NAMALWA (cell line): ENCODE measurements at regions not wholly inside any gene's neighbourhood (a gene's known extent, or its start where the extent isn't known, plus 50 kb on each side); places are given as distances from the start of the nearest gene placed in this dataset.
A peak's percentile ranks its signal among the peaks of the same experiment; 100 is the strongest.
"Not testable (repeated sequence)": the region's sequence is repeated elsewhere in the genome, so short reads cannot be mapped to it uniquely, and the experiment has no call there.

Source experiments
- DNase-seq: peaks from one replicate; pipeline ENCODE4 v3.0.0-alpha.2; 2015; ENCODE audit warnings: low spot score

DNA sequence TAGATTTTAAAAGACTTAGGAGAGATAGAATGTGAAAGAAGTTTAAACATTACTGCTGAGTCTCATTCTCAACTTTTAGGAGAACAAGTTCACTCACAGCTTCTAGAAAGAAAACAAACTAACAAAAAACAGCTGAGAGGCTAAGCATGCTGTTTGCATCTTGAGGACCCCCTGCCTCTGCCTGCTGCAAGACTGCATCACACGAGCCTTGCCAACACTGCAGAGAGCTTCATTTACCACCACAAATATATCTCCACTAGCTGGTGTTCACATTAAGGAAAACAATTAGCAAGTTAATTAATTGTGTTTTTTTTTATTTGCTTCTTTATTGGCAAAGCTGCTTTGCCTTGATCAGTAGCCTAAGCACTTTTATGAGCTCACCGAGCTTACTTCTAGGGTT is 336.6 kb upstream of the KIAA1217 start:
- no peak for DNase-seq

DNA sequence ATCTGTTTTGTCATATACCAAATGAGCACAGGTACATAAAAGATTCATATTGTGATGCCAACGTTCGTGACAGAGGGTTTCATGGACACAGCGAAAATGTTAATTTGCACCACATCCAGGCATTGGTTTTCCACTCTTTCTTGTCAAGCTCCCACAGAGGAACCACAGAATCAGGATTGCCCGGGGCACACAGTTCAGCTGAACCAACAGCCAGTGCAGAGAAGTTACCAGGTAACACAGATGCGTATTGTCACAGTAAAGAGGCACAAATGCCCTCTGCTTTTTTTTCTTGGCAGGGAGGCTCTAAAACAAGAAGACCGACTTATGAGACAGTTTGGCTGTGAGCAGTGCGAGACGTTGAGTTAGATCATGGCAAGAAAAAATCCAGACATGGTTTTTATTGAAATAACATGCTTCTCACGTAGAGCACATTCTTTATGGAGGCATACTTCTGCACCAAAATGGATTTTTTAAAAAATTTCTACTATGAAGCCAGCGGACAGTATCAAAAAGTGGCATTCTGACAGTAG is 331.1 kb upstream of the KIAA1217 start:
- no peak for DNase-seq

DNA sequence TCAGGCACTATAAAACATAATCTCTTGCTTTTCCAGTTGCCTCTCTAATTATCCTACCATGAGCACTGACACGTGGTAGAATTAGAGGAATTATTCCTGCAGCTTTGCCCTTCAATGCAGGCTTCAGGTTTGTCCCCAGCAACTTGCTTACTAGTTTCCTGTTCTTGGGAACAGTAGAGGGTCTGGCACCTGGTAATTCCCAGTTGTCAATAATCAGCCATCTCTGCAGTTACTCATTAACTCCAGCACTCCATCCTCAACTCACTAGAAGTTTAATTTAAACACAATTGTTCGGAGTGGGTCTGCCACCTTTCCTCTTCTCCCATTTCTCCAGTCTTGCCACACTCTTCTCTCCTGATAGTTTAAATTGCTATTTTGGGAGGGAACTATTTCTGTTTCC is 324.3 kb upstream of the KIAA1217 start:
- no peak for DNase-seq

DNA sequence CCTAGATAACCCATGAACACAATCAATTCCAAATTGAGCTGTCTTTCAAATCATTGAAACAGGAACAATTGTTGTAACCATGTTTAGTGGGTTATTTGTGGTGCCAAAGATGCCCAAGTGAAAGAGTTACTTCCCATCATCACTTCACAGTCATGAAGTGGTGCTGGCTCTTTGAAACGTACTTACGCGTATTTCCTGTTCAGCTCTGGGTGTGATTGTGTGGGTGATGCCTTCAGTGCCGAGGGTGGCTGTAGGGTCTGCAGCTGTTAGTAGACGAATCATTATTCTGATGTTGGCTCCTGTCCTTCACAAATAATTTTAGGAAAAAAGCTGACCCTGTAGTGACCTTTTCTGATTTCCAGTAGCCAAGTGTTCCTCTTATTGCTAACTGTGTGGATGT is 323.1 kb upstream of the KIAA1217 start:
- DNase-seq: no peak

GRCh38 chr10:23886355-23886754 is 322.6 kb upstream of the KIAA1217 start:
- DNase-seq: peak; percentile 7

DNA sequence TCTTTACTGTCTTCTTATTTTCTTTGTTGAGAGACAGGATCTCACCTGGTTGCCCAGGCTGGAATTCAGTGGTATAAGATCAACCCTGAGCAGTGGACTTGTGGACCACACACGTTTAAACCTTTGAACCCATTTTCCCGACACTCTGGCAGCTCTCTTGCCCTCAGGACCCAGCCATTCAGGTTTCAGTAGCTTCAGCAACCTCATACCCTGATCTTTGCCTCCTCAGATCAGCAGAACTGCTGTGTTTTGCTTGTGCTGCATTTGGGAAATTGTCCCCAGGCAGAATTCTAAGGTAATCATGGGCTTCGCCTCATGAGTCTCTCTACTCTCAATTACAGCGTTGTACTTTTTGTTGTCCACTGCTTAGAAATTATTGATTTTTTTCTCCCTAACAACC is 317.6 kb upstream of the KIAA1217 start:
- DNase-seq: no peak

DNA sequence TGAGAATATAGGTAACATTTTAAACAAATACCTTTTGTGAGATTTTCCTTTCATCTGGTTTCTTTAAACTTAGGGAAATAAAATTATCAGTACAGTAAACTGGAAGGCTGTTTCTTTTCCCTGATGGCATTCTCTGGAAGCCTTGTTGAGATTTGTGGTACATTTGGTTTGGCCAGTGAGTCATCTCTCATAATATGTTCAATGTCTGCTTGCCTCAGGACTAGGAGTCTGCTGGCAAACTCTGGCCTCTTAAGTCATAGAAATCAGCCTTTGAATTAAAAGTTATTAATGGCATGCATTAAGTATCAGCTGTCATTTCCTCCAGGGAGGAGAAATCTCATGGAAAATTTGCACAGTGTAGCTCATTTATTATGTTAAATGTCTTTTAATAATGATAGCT is 316.6 kb upstream of the KIAA1217 start:
- no peak for DNase-seq

DNA sequence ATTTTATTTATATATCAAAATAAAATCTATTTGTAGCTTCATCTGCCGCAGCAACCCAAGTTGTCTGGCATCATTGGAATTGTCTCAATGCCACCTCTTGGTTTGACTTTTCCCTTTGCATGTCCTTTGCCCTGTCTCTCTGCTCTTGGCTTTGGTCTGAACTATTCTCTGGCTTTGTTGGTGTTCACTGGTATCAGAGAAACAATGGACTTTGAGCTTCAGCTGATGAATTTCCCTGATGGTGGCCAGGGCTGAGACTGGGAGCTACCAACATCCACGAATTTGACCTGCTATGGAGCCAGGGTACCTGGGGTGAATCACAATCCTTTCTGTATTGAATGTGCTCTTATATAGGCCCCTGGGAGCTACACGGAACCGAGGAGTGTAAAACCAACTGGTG is 311.7 kb upstream of the KIAA1217 start:
- DNase-seq: no peak

- DNase-seq: no peak
Measured at GRCh38 chr10:23897861-23898260, 311.1 kb upstream of the KIAA1217 start.

DNA sequence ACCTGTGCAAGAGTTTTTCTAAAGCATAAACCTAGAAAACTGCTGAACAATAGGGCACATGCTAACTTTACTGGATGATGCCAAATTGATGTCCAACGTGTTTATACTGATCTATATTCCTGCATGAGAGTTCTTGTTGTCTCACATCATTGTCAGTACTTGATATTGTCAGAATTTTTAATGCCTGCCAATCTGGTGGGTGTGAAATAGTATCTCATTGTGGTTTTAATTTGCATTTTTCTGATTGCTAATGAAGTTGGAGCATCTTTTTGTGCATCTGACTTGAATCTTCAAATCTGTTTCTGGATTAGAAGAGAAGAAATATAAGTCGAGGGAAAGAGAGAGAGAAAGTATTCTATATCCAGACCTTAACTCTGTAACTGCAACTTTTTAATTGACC is 309.8 kb upstream of the KIAA1217 start:
- no peak for DNase-seq

DNA sequence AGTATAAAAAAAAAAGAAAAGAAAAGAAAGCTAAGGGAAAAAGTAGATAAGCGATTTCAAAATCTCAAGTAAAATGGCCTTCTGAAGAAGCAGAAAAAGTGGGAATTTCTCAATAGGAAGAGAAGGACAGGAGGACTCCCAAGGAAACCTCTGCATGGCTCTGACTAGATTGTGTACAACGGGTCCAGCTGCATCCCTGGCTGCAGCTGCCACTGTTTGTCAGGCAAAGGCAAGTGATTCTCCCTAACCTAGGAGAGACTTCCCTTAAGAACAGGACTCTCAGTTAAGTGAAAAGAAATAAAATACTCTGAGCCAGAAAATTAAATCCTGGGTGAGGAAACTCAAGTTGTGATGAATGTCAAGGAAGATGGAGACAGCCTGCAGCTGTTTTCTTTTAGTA is 298.6 kb upstream of the KIAA1217 start:
- no peak for DNase-seq

DNA sequence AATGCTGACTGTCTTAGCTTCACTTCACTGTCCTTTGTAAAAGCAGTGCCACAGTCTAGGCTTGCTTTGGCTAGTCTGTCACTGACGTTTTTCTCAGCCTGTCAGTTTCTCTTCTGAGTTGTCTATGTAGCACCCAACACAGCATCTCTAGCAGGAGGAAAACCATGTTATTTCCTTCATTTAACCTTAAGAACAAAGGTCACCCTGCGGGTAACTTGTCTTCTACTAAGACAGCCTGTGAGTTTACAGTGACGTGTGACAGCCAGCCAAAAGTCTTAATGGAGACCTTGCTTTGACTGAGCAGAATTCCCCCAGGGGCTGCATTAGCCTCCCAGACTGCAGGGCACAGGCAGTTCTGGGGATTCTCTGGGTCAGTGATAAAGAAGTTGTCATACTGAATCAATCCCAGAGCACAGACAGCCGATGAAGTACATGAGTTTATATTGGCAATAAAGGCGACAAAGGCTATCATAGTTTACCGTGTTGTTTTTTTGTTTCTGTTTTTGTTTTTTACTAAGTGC is 296.0 kb upstream of the KIAA1217 start:
- no peak for DNase-seq

GRCh38 chr10:23914641-23915040 is 294.3 kb upstream of the KIAA1217 start:
- no peak for DNase-seq

DNA sequence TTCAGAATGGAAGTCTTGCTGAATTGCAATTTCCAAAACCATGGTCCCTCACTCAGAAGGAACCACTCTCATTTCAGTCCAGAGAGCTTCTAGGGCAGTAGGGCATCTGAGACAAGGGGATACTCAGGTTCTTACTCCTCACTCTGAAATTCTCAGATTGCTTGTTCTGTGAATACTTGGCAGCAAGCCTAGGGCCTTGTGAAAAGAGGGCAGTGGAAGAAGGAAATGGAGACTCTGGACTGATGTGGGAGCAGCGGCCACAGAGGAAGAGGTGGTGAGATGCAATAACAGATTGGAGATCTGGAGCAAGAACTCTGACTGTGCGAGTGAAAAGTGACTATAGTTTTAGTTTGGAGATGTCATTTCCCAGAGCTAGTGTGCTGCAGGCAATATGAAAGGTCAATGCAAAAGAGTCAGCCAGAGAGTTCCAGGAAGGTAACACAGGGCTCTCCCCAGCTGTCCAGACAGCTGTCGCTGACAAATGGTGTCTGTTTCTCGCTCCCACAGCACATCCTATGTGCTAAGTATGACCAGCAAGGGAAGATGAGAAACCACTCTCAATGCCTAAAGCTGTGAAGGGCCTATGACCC is 291.6 kb upstream of the KIAA1217 start:
- no peak for DNase-seq

GRCh38 chr10:23918090-23918723 is 290.7 kb upstream of the KIAA1217 start:
- DNase-seq: no peak

DNA sequence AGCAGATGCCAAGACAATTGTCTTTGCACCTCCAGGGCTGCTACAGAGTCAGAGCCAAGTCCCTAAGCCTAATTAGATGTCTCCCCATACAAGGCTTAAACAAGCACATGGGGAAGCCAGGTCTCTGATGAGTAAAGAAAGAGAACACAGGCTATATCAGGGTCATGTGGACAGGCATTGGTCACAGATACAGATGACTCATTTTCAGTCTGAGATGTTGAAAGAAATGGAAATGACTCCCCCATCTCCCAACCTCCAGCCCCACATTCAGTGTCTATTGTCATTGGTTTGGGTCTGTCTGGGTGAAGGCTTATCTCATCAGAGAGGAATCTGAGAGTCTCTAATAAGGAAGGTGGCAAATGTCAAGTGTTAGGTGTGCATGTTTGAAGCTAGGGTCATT is 290.1 kb upstream of the KIAA1217 start:
- DNase-seq: no peak

DNA sequence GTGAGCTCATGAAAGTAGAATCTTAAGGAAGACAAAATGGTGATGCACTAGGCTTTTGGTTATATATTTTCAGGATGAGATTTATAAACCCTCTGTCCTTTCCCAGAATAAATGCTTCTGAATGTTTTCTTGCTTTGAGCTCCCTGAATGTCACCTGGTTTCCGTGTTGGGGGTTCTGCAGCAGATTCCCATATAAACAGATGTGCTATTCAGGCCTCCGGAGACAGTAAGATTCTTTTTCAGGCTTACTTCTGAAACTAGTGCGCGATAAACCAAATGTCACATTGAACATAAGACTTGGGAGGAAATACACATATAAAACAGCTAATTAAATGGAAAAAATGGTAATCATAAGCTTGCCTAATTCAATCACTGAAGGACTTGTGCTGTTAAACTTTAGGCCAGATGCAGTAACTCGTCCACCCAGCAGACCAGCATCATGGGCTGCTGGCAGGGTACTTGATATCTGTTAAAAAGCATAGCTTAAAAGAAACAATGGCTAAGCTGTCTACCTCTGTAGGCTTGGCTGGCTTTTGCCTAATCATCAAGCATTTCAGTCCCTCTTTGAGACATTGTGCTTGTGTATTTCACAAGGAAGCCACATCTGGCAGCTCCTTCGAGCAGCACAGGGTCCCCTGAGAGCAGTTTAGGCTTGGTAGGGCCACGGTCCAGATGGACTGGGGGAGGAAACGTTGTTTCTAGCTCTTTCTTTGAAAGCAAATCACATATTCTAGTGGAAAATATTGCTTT is 281.2 kb upstream of the KIAA1217 start:
- no peak for DNase-seq

DNA sequence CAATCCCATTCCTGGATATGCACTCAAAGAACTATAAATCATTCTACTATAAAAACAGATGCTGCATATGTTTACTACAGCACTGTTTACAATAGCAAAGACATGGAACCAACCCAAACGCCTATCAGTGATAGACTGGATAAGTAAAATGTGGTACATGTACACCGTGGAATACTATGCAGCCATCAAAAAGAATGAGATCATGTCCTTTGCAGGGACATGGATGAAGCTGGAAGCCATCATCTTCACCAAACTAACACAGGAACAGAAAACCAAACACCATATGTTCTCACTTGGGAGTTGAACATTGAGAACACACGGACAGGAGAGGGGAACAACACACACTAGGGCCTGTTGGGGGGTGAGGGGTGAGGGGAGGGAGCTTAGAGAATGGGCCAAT is 274.9 kb upstream of the KIAA1217 start:
- DNase-seq: not testable (repeated sequence)

DNA sequence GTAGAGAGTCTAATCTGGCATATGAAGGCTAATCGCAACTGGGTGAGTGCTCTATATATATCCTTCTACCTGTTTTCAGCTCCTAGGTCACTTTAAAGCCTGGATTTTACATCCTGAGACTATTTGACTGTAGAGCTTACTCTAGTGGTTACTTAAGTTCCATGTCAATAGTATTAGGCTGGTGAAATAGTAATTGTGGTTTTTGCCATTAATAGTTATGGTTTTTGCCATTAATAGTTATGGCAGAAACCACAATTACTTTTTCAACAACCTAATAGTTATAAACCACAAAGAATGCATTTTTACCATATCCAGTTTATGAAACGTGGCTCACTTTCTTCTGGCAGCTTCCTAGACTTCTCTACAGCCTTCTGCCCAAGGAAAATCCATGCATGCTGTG is 263.1 kb upstream of the KIAA1217 start:
- DNase-seq: no peak

DNA sequence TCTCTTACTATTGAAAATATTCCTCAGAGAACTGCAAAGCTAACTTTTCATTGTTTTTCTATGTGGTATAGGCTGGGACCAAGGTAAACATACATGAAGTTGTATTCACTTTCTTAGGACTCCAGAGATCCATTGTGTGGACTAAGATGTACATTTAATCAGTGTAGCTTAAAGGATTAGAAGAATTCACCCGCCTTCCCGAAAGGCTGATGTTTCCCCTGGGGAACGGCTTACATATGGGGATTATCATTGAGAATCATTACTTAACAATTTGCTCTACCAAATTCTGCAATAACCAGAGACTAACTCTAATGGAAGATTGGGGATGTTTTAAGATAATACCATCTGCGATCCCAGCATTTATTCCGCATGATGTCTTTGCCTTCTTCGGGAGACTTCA is 257.1 kb upstream of the KIAA1217 start:
- DNase-seq: no peak

GRCh38 chr10:23955456-23956225 is 253.3 kb upstream of the KIAA1217 start:
- DNase-seq: no peak

GRCh38 chr10:23965123-23965522 is 243.8 kb upstream of the KIAA1217 start:
- no peak for DNase-seq
